ENCODE measurements at regions not wholly inside any gene's neighbourhood (a gene's known extent, or its start where the extent isn't known, plus 50 kb on each side); places are given as distances from the start of the nearest gene placed in this dataset.

- no peak for DNase-seq
These were observed 163.5 kb downstream of the AACS start for GRCh38 chr12:125228519-125229260.

- no peak for DNase-seq
These were observed 164.8 kb downstream of the AACS start for GRCh38 chr12:125229878-125230530.

GRCh38 chr12:125233319-125233718 lies 168.1 kb downstream of the AACS start:
- DNase-seq: no peak

GRCh38 chr12:125239563-125239962 lies 174.3 kb downstream of the AACS start:
- DNase-seq: no peak

- no peak for DNase-seq
These were observed 175.5 kb downstream of the AACS start for GRCh38 chr12:125240717-125241116.

GRCh38 chr12:125243811-125244210 lies 178.6 kb downstream of the AACS start:
- no peak for DNase-seq

GRCh38 chr12:125244338-125244737 lies 179.1 kb downstream of the AACS start:
- DNase-seq: no peak

- no peak for DNase-seq
These were observed 180.6 kb downstream of the AACS start for GRCh38 chr12:125245581-125246557.

GRCh38 chr12:125247477-125247876 lies 182.2 kb downstream of the AACS start:
- DNase-seq: no peak

- no peak for DNase-seq
These were observed 184.0 kb downstream of the AACS start for GRCh38 chr12:125249066-125249824.

- DNase-seq: no peak
These were observed 184.7 kb downstream of the AACS start for GRCh38 chr12:125249932-125250331.

- DNase-seq: no peak
These were observed 189.0 kb downstream of the AACS start for GRCh38 chr12:125254236-125254635.

GRCh38 chr12:125254856-125255255 lies 189.6 kb downstream of the AACS start:
- DNase-seq: no peak

GRCh38 chr12:125255935-125256633 lies 190.8 kb downstream of the AACS start:
- DNase-seq: no peak

GRCh38 chr12:125256634-125256936 lies 191.3 kb downstream of the AACS start:
- DNase-seq: no peak

- no peak for DNase-seq
These were observed 194.1 kb downstream of the AACS start for GRCh38 chr12:125259178-125259867.

GRCh38 chr12:125262851-125263250 lies 197.6 kb downstream of the AACS start:
- peak; percentile 21 for DNase-seq

- no peak for DNase-seq
These were observed 198.2 kb downstream of the AACS start for GRCh38 chr12:125263385-125263784.

GRCh38 chr12:125267114-125267513 lies 201.9 kb downstream of the AACS start:
- no peak for DNase-seq

GRCh38 chr12:125269276-125269675 lies 204.0 kb downstream of the AACS start:
- DNase-seq: no peak

GRCh38 chr12:125271892-125272291 lies 206.7 kb downstream of the AACS start:
- no peak for DNase-seq

Measured in NCI-H2107 (cell line).